COLO668 (cell line): ENCODE measurements at regions not wholly inside any gene's neighbourhood (a gene's known extent, or its start where the extent isn't known, plus 50 kb on each side); places are given as distances from the start of the nearest gene placed in this dataset.

ENCODE experiments used
- DNase-seq: peaks from one replicate; lab custom pipeline; 2025; ENCODE audit not compliant: unreplicated experiment; lab: John Stamatoyannopoulos, UW

- no peak for DNase-seq
These were observed 53.0 kb upstream of the ANKEF1 start for GRCh38 chr20:9981829-9982228.

GRCh38 chr20:9978397-9979004 lies 56.3 kb upstream of the ANKEF1 start:
- DNase-seq = peak; percentile 40

- DNase-seq = no peak
These were observed 57.2 kb upstream of the ANKEF1 start for GRCh38 chr20:9977629-9978028.

GRCh38 chr20:9974324-9974723 lies 60.5 kb upstream of the ANKEF1 start:
- no peak for DNase-seq

- no peak for DNase-seq
These were observed 63.0 kb upstream of the ANKEF1 start for GRCh38 chr20:9971746-9972145.

- DNase-seq = no peak
These were observed 65.2 kb upstream of the ANKEF1 start for GRCh38 chr20:9969626-9970025.

GRCh38 chr20:9968015-9968414 lies 66.8 kb upstream of the ANKEF1 start:
- no peak for DNase-seq

- DNase-seq = no peak
These were observed 67.8 kb upstream of the ANKEF1 start for GRCh38 chr20:9966966-9967365.

- no peak for DNase-seq
These were observed 71.8 kb upstream of the ANKEF1 start for GRCh38 chr20:9963029-9963428.

GRCh38 chr20:9958693-9959092 lies 76.1 kb upstream of the ANKEF1 start:
- DNase-seq = no peak

GRCh38 chr20:9955646-9956045 lies 79.1 kb upstream of the ANKEF1 start:
- no peak for DNase-seq

GRCh38 chr20:9949563-9949962 lies 85.2 kb upstream of the ANKEF1 start:
- DNase-seq = no peak

- DNase-seq = no peak
These were observed 89.4 kb upstream of the ANKEF1 start for GRCh38 chr20:9945408-9945807.

- DNase-seq = no peak
These were observed 92.1 kb upstream of the ANKEF1 start for GRCh38 chr20:9942736-9943135.

- DNase-seq = no peak
These were observed 94.5 kb upstream of the ANKEF1 start for GRCh38 chr20:9940329-9940728.

- DNase-seq = no peak
These were observed 95.6 kb upstream of the ANKEF1 start for GRCh38 chr20:9939231-9939630.

- no peak for DNase-seq
These were observed 96.4 kb upstream of the PAK5 start for GRCh38 chr20:9935285-9935684.

- DNase-seq = no peak
These were observed 91.3 kb upstream of the PAK5 start for GRCh38 chr20:9930142-9930541.

- DNase-seq = no peak
These were observed 90.1 kb upstream of the PAK5 start for GRCh38 chr20:9928955-9929354.

- DNase-seq = no peak
These were observed 89.4 kb upstream of the PAK5 start for GRCh38 chr20:9928281-9928737.

GRCh38 chr20:9927224-9927623 lies 88.3 kb upstream of the PAK5 start:
- DNase-seq = no peak

- no peak for DNase-seq
These were observed 87.6 kb upstream of the PAK5 start for GRCh38 chr20:9926476-9926875.

- DNase-seq = no peak
These were observed 87.1 kb upstream of the PAK5 start for GRCh38 chr20:9926007-9926406.
